HL-60 (cell line): ENCODE measurements at regions not wholly inside any gene's neighbourhood (a gene's known extent, or its start where the extent isn't known, plus 50 kb on each side); places are given as distances from the start of the nearest gene placed in this dataset.

Source experiments
- DNase-seq, 2 experiments: peaks; one replicate each; pipeline ENCODE4 v3.0.0-alpha.2; 2010 to 2020; ENCODE audit warnings: low read depth in 1 of 2, low spot score in 1 of 2
- H3K27ac ChIP-seq: fragments of 250-450 bp; sonication (Bioruptor Pico); replicated peaks from 2 replicates; pipeline ENCODE4 v1.5.1; 2020; ENCODE audit warnings: mild to moderate bottlenecking, moderate library complexity
- H3K27me3 ChIP-seq: fragments of 250-450 bp; sonication (Bioruptor Pico); 2 replicates; pipeline ENCODE4 v1.5.1; 2021; ENCODE audit warnings: mild to moderate bottlenecking, moderate library complexity; ENCODE audit not compliant: insufficient read depth, poor library complexity, severe bottlenecking
- H3K4me3 ChIP-seq: replicated peaks from 2 replicates; pipeline ENCODE4 v1.5.1; 2011; ENCODE audit warnings: mild to moderate bottlenecking, control low read depth, low read length; ENCODE audit not compliant: insufficient read depth
- GABPA ChIP-seq: IDR thresholded peaks from 2 replicates; pipeline ENCODE4 v1.6.1; 2012; ENCODE audit warnings: low read depth
- POLR2AphosphoS5 ChIP-seq: IDR thresholded peaks from 2 replicates; pipeline ENCODE4 v1.6.1; 2012; ENCODE audit warnings: low read depth
- SPI1 ChIP-seq: IDR thresholded peaks from 2 replicates; pipeline ENCODE4 v1.6.1; 2012; ENCODE audit warnings: low read depth, mild to moderate bottlenecking, borderline replicate concordance
- TF ChIP-seq, protein P1 (sequence below): IDR thresholded peaks from 2 replicates; pipeline ENCODE4 v1.6.1; 2012; ENCODE audit warnings: low read depth; ENCODE audit not compliant: insufficient replicate concordance
- TF ChIP-seq, protein P2 (sequence below): IDR thresholded peaks from one replicate; pipeline ENCODE4 v1.5.1; 2011; ENCODE audit warnings: low read length, control low read depth, inconsistent platforms; ENCODE audit not compliant: insufficient read depth

- TF ChIP-seq SPI1 (no peak), GABPA (no peak), POLR2AphosphoS5 (no peak)
- TF ChIP-seq, protein P1, sequence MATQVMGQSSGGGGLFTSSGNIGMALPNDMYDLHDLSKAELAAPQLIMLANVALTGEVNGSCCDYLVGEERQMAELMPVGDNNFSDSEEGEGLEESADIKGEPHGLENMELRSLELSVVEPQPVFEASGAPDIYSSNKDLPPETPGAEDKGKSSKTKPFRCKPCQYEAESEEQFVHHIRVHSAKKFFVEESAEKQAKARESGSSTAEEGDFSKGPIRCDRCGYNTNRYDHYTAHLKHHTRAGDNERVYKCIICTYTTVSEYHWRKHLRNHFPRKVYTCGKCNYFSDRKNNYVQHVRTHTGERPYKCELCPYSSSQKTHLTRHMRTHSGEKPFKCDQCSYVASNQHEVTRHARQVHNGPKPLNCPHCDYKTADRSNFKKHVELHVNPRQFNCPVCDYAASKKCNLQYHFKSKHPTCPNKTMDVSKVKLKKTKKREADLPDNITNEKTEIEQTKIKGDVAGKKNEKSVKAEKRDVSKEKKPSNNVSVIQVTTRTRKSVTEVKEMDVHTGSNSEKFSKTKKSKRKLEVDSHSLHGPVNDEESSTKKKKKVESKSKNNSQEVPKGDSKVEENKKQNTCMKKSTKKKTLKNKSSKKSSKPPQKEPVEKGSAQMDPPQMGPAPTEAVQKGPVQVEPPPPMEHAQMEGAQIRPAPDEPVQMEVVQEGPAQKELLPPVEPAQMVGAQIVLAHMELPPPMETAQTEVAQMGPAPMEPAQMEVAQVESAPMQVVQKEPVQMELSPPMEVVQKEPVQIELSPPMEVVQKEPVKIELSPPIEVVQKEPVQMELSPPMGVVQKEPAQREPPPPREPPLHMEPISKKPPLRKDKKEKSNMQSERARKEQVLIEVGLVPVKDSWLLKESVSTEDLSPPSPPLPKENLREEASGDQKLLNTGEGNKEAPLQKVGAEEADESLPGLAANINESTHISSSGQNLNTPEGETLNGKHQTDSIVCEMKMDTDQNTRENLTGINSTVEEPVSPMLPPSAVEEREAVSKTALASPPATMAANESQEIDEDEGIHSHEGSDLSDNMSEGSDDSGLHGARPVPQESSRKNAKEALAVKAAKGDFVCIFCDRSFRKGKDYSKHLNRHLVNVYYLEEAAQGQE, result no peak
- TF ChIP-seq, protein P2, sequence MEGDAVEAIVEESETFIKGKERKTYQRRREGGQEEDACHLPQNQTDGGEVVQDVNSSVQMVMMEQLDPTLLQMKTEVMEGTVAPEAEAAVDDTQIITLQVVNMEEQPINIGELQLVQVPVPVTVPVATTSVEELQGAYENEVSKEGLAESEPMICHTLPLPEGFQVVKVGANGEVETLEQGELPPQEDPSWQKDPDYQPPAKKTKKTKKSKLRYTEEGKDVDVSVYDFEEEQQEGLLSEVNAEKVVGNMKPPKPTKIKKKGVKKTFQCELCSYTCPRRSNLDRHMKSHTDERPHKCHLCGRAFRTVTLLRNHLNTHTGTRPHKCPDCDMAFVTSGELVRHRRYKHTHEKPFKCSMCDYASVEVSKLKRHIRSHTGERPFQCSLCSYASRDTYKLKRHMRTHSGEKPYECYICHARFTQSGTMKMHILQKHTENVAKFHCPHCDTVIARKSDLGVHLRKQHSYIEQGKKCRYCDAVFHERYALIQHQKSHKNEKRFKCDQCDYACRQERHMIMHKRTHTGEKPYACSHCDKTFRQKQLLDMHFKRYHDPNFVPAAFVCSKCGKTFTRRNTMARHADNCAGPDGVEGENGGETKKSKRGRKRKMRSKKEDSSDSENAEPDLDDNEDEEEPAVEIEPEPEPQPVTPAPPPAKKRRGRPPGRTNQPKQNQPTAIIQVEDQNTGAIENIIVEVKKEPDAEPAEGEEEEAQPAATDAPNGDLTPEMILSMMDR, result no peak
- no peak overlapping the region for H3K4me3 ChIP-seq
- DNase-seq, result no peak
- no peaks in the 10 kb centered on the region for H3K27me3 ChIP-seq
- no peak overlapping the region for H3K27ac ChIP-seq
Observed at GRCh38 chr1:238789916-238790667, 596.3 kb upstream of the CHRM3 start.

DNA sequence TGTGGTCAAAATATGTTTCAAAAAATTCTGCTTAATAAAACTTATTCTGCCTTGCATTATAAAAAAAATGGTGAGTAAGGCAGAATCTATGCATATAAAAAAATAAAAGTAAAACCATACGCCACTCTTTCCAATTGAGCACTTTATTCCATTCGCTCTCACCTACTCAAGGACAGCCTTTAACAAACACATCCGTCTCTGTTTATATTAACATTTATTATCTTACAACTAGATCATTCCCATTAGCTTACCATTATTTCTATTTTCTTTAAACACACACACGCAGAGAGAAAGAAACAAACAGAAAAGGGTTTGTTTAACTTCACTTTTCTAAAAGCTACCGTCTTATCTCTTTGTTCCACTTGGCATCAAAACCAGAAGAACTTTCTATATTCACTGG, 598.9 kb upstream of the CHRM3 start:
- DNase-seq, result no peak

DNA sequence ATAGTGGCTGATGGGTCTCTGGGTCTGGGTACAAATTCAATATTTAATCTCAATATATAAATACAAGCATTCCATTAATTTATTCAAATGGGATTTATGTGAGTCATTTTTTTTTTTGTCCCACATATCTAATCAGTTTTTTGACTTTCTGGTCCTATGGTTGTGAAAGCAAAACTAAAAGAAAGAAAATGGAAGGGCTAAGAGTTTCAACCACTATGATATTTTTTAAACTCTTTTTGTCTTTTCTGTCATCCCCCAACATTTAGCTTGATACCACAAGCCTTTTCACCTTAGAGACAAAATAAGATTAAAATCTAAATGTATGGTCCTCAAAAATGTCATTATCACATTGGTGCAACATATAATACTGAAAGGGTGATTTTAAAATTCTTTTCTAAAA, 602.7 kb upstream of the CHRM3 start:
- DNase-seq, result no peak
- no peaks in the 10 kb centered on the region for H3K27me3 ChIP-seq
- TF ChIP-seq POLR2AphosphoS5, result no peak
- H3K27ac ChIP-seq, result no peak overlapping the region
- H3K4me3 ChIP-seq, result no peak overlapping the region

More for the DNA sequence above, 598.9 kb upstream of the CHRM3 start:
- H3K4me3 ChIP-seq, result no peak overlapping the region
- no peak overlapping the region for H3K27ac ChIP-seq
- H3K27me3 ChIP-seq, result no peaks in the 10 kb centered on the region
- no peak for TF ChIP-seq POLR2AphosphoS5
- TF ChIP-seq, protein P2, result no peak
- no peak for TF ChIP-seq GABPA
- TF ChIP-seq SPI1, result no peak
- TF ChIP-seq, protein P1, result no peak

DNA sequence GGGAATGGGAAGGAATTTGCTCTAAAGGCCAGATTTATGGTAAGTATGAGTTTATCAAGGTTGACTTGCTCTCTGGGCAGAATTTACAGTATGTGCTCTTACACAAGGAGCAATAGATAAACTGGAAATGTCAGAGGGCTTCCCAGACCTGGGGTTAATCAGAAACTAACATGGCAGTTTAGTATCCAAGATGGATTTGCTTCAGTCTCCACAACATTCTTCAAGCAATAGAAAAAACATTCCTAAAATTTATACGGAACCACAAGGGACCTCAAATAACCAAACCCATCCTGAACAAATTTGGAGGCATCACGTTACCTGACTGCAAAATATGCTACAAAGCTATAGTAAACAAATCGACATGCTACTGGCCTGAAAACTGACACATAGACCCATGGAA, 606.7 kb upstream of the CHRM3 start:
- DNase-seq, result no peak
- TF ChIP-seq, protein P2, result no peak
- TF ChIP-seq, protein P1, result no peak
- no peak for TF ChIP-seq GABPA
- TF ChIP-seq POLR2AphosphoS5, result no peak
- no peak for TF ChIP-seq SPI1
- H3K27ac ChIP-seq, result no peak overlapping the region

More for the DNA sequence above, 606.7 kb upstream of the CHRM3 start:
- Histone ChIP-seq H3K4me3 (no peak overlapping the region), H3K27me3 (no peaks in the 10 kb centered on the region)
